SK-N-SH treated with all-trans-retinoic acid at 6 μM for 48 hours (cell line): ENCODE measurements at regions not wholly inside any gene's neighbourhood (a gene's known extent, or its start where the extent isn't known, plus 50 kb on each side); places are given as distances from the start of the nearest gene placed in this dataset.

Experiments
- ATAC-seq: fragments of 200-7000 bp; cut with Tn5 transposase; 3 replicates; pipeline ENCODE4 v1.9.1; 2020; ENCODE audit warnings: mild to moderate bottlenecking, moderate library complexity
- ARNTL ChIP-seq: fragments of 450-650 bp; formaldehyde crosslinking; IDR thresholded peaks from 2 replicates; pipeline ENCODE4 v1.5.0; 2020; ENCODE audit warnings: low read depth, mild to moderate bottlenecking, moderate library complexity, borderline replicate concordance
- BACH2 ChIP-seq: fragments of 250-450 bp; sonication (Bioruptor Pico); IDR thresholded peaks from 2 replicates; pipeline ENCODE4 v1.9.0; 2021; ENCODE audit warnings: mild to moderate bottlenecking, borderline replicate concordance
- CSDC2 ChIP-seq: fragments of 250-450 bp; sonication (Bioruptor Pico); IDR thresholded peaks from 2 replicates; pipeline ENCODE4 v1.5.0; 2020; ENCODE audit warnings: mild to moderate bottlenecking, moderate library complexity
- ESRRG ChIP-seq: fragments of 250-450 bp; sonication (Bioruptor Pico); IDR thresholded peaks from 2 replicates; pipeline ENCODE4 v1.6.1; 2021; ENCODE audit warnings: mild to moderate bottlenecking
- GLIS3 ChIP-seq: fragments of 250-450 bp; sonication (Bioruptor Pico); IDR thresholded peaks from 2 replicates; pipeline ENCODE4 v1.5.0; 2020; ENCODE audit warnings: mild to moderate bottlenecking, moderate library complexity
- ISL1 ChIP-seq: fragments of 250-450 bp; sonication (Bioruptor Pico); IDR thresholded peaks from 2 replicates; pipeline ENCODE4 v2.1.2; 2022; ENCODE audit warnings: mild to moderate bottlenecking, moderate library complexity
- OSR1 ChIP-seq: fragments of 250-450 bp; sonication (Bioruptor Pico); IDR thresholded peaks from 2 replicates; pipeline ENCODE4 v1.8.0; 2022; ENCODE audit warnings: moderate library complexity, mild to moderate bottlenecking, inconsistent platforms
- PPARA ChIP-seq: fragments of 250-450 bp; sonication (Bioruptor Pico); IDR thresholded peaks from 2 replicates; pipeline ENCODE4 v1.5.0; 2020; ENCODE audit warnings: mild to moderate bottlenecking, borderline replicate concordance
- RARB ChIP-seq: fragments of 250-450 bp; sonication (Bioruptor Pico); IDR thresholded peaks from 2 replicates; pipeline ENCODE4 v1.8.0; 2021; ENCODE audit warnings: mild to moderate bottlenecking, moderate library complexity
- SNAI2 ChIP-seq: fragments of 250-450 bp; sonication (Bioruptor Pico); IDR thresholded peaks from 2 replicates; pipeline ENCODE4 v1.5.0; 2020; ENCODE audit warnings: mild to moderate bottlenecking, moderate library complexity
- TCF4 ChIP-seq: fragments of 250-450 bp; sonication (Bioruptor Pico); IDR thresholded peaks from 2 replicates; pipeline ENCODE4 v1.8.0; 2021; ENCODE audit warnings: mild to moderate bottlenecking, moderate library complexity, borderline replicate concordance
- TOX ChIP-seq: fragments of 250-450 bp; sonication (Bioruptor Pico); IDR thresholded peaks from 2 replicates; pipeline ENCODE4 v1.8.0; 2021; ENCODE audit warnings: mild to moderate bottlenecking, moderate library complexity, borderline replicate concordance
- ZC3H10 ChIP-seq: fragments of 250-450 bp; sonication (Bioruptor Pico); IDR thresholded peaks from 2 replicates; pipeline ENCODE4 v1.5.1; 2021; ENCODE audit warnings: mild to moderate bottlenecking, moderate library complexity
- ZFP3 ChIP-seq: fragments of 250-450 bp; sonication (Bioruptor Pico); IDR thresholded peaks from 2 replicates; pipeline ENCODE4 v1.5.0; 2020; ENCODE audit warnings: mild to moderate bottlenecking, moderate library complexity
- ZFP30 ChIP-seq: fragments of 450-650 bp; formaldehyde crosslinking; IDR thresholded peaks from 2 replicates; pipeline ENCODE4 v1.5.0; 2022; ENCODE audit warnings: mild to moderate bottlenecking, moderate library complexity
- ZNF565 ChIP-seq: fragments of 450-650 bp; formaldehyde crosslinking; conservative IDR thresholded peaks from 2 replicates; pipeline ENCODE4 v1.5.0; 2020; ENCODE audit warnings: low read depth, mild to moderate bottlenecking, moderate library complexity
- ZNF70 ChIP-seq: fragments of 450-650 bp; formaldehyde crosslinking; IDR thresholded peaks from 2 replicates; pipeline ENCODE4 v1.5.0; 2020; ENCODE audit warnings: mild to moderate bottlenecking, moderate library complexity
- ZNF8 ChIP-seq: fragments of 450-650 bp; formaldehyde crosslinking; IDR thresholded peaks from 2 replicates; pipeline ENCODE4 v1.5.0; 2020; ENCODE audit warnings: mild to moderate bottlenecking, moderate library complexity
- TF ChIP-seq, protein P1 (sequence below): fragments of 250-450 bp; sonication (Bioruptor Pico); IDR thresholded peaks from 2 replicates; pipeline ENCODE4 v1.8.0; 2020; ENCODE audit warnings: mild to moderate bottlenecking, moderate library complexity, borderline replicate concordance
- TF ChIP-seq, protein P2 (sequence below): fragments of 250-450 bp; sonication (Bioruptor Pico); IDR thresholded peaks from 2 replicates; pipeline ENCODE4 v1.8.0; 2021; ENCODE audit warnings: low read depth, mild to moderate bottlenecking, moderate library complexity, borderline replicate concordance
- TF ChIP-seq, protein P3 (sequence below): fragments of 250-450 bp; sonication (Bioruptor Pico); IDR thresholded peaks from 2 replicates; pipeline ENCODE4 v1.5.1; 2020; ENCODE audit warnings: low read depth, mild to moderate bottlenecking, moderate library complexity
- TF ChIP-seq, protein P4 (sequence below): fragments of 250-450 bp; sonication (Bioruptor Pico); IDR thresholded peaks from 2 replicates; pipeline ENCODE4 v1.5.0; 2020; ENCODE audit warnings: mild to moderate bottlenecking, moderate library complexity
- TF ChIP-seq, protein P5 (sequence below): fragments of 250-450 bp; sonication (Bioruptor Pico); IDR thresholded peaks from 2 replicates; pipeline ENCODE4 v1.5.1; 2021; ENCODE audit warnings: mild to moderate bottlenecking, moderate library complexity

DNA sequence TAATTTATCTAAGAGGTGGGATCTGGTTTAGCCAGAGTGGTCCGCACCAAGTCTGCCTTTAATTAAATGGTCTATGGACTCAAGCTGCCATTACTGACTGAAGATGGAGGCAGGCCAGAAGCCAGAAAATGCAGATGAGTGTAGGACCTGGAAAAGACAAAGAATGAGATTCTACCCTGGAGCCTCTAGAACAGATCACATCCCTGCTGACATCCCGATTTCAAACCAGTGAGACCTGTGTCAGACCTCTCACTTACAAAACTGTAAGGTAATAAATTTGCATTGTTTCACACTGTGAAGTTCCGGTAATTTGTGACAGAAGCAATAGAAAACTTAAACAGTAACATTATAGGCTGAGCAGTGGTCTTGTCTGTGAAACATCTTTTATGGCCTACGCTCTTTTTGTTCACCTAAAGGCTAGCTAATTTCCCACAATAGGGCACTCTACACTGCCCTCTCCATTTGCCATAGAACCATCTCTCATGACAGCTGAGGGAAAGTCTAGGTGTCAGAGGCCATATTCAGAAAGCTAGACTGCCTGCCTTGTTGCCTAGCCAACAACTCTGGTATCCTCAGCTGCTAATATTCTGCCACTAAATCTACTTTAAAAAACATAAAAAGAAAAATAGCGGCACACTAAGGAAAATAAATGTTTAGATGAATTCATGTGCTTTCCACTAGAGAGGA is 1396.2 kb upstream of the PIK3C3 start (continued):
- TF ChIP-seq, protein P1, sequence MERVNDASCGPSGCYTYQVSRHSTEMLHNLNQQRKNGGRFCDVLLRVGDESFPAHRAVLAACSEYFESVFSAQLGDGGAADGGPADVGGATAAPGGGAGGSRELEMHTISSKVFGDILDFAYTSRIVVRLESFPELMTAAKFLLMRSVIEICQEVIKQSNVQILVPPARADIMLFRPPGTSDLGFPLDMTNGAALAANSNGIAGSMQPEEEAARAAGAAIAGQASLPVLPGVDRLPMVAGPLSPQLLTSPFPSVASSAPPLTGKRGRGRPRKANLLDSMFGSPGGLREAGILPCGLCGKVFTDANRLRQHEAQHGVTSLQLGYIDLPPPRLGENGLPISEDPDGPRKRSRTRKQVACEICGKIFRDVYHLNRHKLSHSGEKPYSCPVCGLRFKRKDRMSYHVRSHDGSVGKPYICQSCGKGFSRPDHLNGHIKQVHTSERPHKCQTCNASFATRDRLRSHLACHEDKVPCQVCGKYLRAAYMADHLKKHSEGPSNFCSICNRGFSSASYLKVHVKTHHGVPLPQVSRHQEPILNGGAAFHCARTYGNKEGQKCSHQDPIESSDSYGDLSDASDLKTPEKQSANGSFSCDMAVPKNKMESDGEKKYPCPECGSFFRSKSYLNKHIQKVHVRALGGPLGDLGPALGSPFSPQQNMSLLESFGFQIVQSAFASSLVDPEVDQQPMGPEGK (CRISPR knock-in tag) = no peak
- TF ChIP-seq ZFP3 (CRISPR knock-in tag) (no peak), OSR1 (CRISPR knock-in tag) (no peak), TCF4 (CRISPR knock-in tag) (no peak)

DNA sequence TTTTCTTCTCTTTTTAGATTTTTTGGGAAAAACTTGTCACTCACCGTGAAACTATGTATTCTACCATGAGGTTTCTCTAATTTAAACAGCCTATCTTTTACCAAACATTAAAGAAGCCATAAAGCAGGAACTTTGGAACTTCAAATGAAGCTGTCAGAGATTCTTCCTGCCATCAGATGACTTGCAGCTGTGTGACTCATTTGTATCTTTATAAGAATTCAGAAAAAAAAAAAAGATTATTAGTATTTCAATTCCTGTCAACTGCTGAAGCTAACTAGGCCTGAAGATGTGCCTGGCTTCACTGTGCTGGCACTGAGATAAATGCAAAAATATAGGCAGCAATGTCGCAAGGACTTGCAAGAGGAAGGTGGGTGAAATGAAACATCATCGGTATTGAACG is 1399.1 kb upstream of the PIK3C3 start:
- peak; percentile 69 for ATAC-seq

DNA sequence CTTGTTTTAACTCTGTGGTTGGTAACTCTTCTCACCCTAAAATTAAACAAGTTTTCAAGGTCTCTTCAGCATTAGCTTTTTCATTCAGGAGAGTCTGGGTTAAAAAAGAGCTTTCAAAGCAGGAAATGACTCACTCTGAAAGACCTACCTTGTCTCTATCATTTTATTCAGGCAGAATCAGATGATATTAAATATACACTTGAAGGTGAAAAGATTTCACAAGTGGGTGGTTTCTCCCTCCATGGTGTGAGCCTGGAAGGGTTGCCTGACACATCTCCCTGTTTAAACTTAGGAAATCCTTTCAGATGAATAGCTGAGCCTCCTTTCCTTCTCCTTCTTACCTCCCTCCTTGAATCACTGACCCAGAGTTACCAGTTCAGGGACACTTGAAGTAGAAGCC is 1402.0 kb upstream of the PIK3C3 start:
- TF ChIP-seq ZFP3 (CRISPR knock-in tag) (no peak), RARB (no peak), GLIS3 (CRISPR knock-in tag) (no peak), ESRRG (no peak), SNAI2 (no peak), ZFP30 (CRISPR knock-in tag) (no peak), PPARA (no peak), ISL1 (CRISPR knock-in tag) (no peak)
- TF ChIP-seq, protein P2, sequence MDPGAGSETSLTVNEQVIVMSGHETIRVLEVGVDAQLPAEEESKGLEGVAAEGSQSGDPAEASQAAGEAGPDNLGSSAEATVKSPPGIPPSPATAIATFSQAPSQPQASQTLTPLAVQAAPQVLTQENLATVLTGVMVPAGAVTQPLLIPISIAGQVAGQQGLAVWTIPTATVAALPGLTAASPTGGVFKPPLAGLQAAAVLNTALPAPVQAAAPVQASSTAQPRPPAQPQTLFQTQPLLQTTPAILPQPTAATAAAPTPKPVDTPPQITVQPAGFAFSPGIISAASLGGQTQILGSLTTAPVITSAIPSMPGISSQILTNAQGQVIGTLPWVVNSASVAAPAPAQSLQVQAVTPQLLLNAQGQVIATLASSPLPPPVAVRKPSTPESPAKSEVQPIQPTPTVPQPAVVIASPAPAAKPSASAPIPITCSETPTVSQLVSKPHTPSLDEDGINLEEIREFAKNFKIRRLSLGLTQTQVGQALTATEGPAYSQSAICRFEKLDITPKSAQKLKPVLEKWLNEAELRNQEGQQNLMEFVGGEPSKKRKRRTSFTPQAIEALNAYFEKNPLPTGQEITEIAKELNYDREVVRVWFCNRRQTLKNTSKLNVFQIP = no peak
- peak; percentile 55 for ATAC-seq

More for the DNA sequence above, 1399.1 kb upstream of the PIK3C3 start:
- TF ChIP-seq BACH2 (no peak), SNAI2 (no peak), ESRRG (no peak), ZNF8 (CRISPR knock-in tag) (no peak), GLIS3 (CRISPR knock-in tag) (no peak), TOX (no peak), ISL1 (CRISPR knock-in tag) (no peak), ARNTL (no peak), ZC3H10 (CRISPR knock-in tag) (no peak), ZFP30 (CRISPR knock-in tag) (no peak), TCF4 (CRISPR knock-in tag) (no peak)
- TF ChIP-seq, protein P3, sequence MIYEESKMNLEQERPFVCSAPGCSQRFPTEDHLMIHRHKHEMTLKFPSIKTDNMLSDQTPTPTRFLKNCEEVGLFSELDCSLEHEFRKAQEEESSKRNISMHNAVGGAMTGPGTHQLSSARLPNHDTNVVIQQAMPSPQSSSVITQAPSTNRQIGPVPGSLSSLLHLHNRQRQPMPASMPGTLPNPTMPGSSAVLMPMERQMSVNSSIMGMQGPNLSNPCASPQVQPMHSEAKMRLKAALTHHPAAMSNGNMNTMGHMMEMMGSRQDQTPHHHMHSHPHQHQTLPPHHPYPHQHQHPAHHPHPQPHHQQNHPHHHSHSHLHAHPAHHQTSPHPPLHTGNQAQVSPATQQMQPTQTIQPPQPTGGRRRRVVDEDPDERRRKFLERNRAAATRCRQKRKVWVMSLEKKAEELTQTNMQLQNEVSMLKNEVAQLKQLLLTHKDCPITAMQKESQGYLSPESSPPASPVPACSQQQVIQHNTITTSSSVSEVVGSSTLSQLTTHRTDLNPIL (CRISPR knock-in tag) = no peak

DNA sequence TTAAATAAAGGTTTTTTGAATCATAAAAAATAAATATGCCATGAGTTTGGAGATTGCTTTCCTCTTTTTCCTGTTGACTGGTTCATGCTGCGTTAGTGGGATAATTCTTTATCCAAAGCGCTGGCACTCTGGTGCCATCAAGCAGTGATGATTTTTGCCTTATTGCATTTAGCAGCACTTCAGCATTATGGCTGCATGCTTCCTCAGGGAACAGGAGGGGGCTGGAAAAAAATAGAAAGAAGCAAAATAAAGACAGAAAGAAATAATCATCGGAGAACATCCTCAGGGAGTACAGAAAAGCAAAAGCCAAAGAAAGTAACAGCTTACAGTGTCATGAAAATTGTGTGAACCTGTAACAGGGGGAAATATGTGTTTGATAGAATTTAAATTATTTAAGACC is 1408.2 kb upstream of the PIK3C3 start:
- ATAC-seq = no peak
- TF ChIP-seq ZNF8 (CRISPR knock-in tag) (no peak), SNAI2 (no peak), ZFP30 (CRISPR knock-in tag) (no peak), OSR1 (CRISPR knock-in tag) (no peak), ZFP3 (CRISPR knock-in tag) (no peak), ESRRG (no peak), ZNF70 (no peak), CSDC2 (no peak), ARNTL (no peak), TOX (no peak), TCF4 (CRISPR knock-in tag) (no peak), RARB (no peak), ZNF565 (CRISPR knock-in tag) (no peak)
- TF ChIP-seq, protein P4, sequence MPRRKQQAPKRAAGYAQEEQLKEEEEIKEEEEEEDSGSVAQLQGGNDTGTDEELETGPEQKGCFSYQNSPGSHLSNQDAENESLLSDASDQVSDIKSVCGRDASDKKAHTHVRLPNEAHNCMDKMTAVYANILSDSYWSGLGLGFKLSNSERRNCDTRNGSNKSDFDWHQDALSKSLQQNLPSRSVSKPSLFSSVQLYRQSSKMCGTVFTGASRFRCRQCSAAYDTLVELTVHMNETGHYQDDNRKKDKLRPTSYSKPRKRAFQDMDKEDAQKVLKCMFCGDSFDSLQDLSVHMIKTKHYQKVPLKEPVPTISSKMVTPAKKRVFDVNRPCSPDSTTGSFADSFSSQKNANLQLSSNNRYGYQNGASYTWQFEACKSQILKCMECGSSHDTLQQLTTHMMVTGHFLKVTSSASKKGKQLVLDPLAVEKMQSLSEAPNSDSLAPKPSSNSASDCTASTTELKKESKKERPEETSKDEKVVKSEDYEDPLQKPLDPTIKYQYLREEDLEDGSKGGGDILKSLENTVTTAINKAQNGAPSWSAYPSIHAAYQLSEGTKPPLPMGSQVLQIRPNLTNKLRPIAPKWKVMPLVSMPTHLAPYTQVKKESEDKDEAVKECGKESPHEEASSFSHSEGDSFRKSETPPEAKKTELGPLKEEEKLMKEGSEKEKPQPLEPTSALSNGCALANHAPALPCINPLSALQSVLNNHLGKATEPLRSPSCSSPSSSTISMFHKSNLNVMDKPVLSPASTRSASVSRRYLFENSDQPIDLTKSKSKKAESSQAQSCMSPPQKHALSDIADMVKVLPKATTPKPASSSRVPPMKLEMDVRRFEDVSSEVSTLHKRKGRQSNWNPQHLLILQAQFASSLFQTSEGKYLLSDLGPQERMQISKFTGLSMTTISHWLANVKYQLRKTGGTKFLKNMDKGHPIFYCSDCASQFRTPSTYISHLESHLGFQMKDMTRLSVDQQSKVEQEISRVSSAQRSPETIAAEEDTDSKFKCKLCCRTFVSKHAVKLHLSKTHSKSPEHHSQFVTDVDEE (CRISPR knock-in tag) = no peak
- TF ChIP-seq, protein P5, sequence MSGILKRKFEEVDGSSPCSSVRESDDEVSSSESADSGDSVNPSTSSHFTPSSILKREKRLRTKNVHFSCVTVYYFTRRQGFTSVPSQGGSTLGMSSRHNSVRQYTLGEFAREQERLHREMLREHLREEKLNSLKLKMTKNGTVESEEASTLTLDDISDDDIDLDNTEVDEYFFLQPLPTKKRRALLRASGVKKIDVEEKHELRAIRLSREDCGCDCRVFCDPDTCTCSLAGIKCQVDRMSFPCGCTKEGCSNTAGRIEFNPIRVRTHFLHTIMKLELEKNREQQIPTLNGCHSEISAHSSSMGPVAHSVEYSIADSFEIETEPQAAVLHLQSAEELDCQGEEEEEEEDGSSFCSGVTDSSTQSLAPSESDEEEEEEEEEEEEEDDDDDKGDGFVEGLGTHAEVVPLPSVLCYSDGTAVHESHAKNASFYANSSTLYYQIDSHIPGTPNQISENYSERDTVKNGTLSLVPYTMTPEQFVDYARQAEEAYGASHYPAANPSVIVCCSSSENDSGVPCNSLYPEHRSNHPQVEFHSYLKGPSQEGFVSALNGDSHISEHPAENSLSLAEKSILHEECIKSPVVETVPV (CRISPR knock-in tag) = no peak
- TF ChIP-seq, protein P1 (CRISPR knock-in tag) = no peak
- TF ChIP-seq, protein P2 = no peak
- TF ChIP-seq, all 23 proteins: peak for 0
